ENCODE measurements at regions not wholly inside any gene's neighbourhood (a gene's known extent, or its start where the extent isn't known, plus 50 kb on each side); places are given as distances from the start of the nearest gene placed in this dataset.

DNA sequence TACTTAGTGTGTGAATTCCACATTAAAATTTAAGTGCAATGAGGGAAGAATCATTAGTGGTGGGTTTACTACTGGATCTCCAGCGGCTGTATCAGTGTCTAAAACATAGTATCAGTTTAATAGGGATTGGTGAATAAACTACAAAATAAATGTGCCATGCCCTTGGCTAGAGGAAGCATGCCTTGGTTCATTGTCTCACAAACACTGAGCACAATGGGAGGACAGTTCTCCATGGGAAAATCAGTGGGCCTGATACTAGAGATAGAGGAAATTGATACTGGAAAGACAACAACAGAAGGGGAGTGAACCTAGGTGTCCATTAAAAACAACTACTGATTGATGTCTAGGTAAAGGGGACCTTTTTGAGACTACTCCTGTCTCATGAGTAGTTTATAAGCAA is 971.6 kb downstream of the SUCLG1 start:
- H3K36me3 ChIP-seq (ENCODE audit: insufficient read depth, low read length): no peaks in the 10 kb centered on the region
- DNase-seq: no peak
- no peaks in the 10 kb centered on the region for H3K4me1 ChIP-seq (ENCODE audit: insufficient read depth, low read length)
- no peak for ATAC-seq (ENCODE audit: insufficient read depth, low read depth)
- TF ChIP-seq, protein P1, sequence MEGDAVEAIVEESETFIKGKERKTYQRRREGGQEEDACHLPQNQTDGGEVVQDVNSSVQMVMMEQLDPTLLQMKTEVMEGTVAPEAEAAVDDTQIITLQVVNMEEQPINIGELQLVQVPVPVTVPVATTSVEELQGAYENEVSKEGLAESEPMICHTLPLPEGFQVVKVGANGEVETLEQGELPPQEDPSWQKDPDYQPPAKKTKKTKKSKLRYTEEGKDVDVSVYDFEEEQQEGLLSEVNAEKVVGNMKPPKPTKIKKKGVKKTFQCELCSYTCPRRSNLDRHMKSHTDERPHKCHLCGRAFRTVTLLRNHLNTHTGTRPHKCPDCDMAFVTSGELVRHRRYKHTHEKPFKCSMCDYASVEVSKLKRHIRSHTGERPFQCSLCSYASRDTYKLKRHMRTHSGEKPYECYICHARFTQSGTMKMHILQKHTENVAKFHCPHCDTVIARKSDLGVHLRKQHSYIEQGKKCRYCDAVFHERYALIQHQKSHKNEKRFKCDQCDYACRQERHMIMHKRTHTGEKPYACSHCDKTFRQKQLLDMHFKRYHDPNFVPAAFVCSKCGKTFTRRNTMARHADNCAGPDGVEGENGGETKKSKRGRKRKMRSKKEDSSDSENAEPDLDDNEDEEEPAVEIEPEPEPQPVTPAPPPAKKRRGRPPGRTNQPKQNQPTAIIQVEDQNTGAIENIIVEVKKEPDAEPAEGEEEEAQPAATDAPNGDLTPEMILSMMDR (IDR thresholded peaks at IDR 0.05; ENCODE audit: borderline replicate concordance, extremely low read depth, low read length, poor library complexity, severe bottlenecking): no peak
- TF ChIP-seq EZH2 (IDR thresholded peaks at IDR 0.05; ENCODE audit: borderline replicate concordance, low read depth, low read length, severe bottlenecking): no peak
- no peak overlapping the region for H2AFZ ChIP-seq (ENCODE audit: low read depth, low read length)
- no peak overlapping the region for H3K4me2 ChIP-seq (ENCODE audit: insufficient read depth, low read length)
- no peaks in the 10 kb centered on the region for H3K27me3 ChIP-seq (ENCODE audit: insufficient read depth, low read length, poor library complexity)
- H3K9me3 ChIP-seq (ENCODE audit: insufficient read depth, low read length, severe bottlenecking): no peaks in the 10 kb centered on the region
- H3K9ac ChIP-seq (ENCODE audit: low read depth, low read length): no peak overlapping the region
- no peaks in the 10 kb centered on the region for H3K79me2 ChIP-seq (ENCODE audit: insufficient read depth, low read length)
- H3K27ac ChIP-seq (ENCODE audit: low read length): no peak overlapping the region
- no peak overlapping the region for H3K4me3 ChIP-seq (ENCODE audit: low read depth in 1 of 2, low read length in 2 of 2)
- no peaks in the 10 kb centered on the region for H4K20me1 ChIP-seq (ENCODE audit: insufficient read depth, low read length)

DNA sequence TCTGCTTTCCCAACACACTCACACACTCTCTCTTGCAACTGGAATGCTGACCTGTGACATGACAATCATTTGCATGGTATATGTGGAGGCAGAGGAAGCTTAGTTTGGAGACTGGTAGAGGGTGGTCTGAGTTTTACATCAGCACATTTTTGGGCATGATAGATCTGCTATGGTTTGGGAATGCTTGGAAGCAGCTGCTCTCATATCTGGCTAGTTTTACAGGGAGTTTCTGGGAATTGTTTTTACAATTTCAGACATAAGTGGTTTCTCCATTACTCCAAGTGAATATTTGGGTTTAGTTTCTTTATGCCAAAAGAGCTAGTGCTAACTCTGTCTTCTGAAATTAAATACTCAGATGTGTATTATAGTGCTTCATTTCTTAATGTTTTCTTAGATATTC is 977.6 kb downstream of the SUCLG1 start:
- no peaks in the 10 kb centered on the region for H3K36me3 ChIP-seq (ENCODE audit: insufficient read depth, low read length)
- H3K9me3 ChIP-seq (ENCODE audit: insufficient read depth, low read length, severe bottlenecking): no peaks in the 10 kb centered on the region
- DNase-seq: no peak
- TF ChIP-seq, protein P1 (IDR thresholded peaks at IDR 0.05; ENCODE audit: borderline replicate concordance, extremely low read depth, low read length, poor library complexity, severe bottlenecking): no peak
- no peak for TF ChIP-seq EZH2 (IDR thresholded peaks at IDR 0.05; ENCODE audit: borderline replicate concordance, low read depth, low read length, severe bottlenecking)
- no peak for ATAC-seq (ENCODE audit: insufficient read depth, low read depth)
- no peak overlapping the region for H3K4me3 ChIP-seq (ENCODE audit: low read depth in 1 of 2, low read length in 2 of 2)
- H4K20me1 ChIP-seq (ENCODE audit: insufficient read depth, low read length): no peaks in the 10 kb centered on the region
- H3K27me3 ChIP-seq (ENCODE audit: insufficient read depth, low read length, poor library complexity): no peaks in the 10 kb centered on the region
- H3K9ac ChIP-seq (ENCODE audit: low read depth, low read length): no peak overlapping the region
- H2AFZ ChIP-seq (ENCODE audit: low read depth, low read length): no peak overlapping the region
- H3K4me1 ChIP-seq (ENCODE audit: insufficient read depth, low read length): no peaks in the 10 kb centered on the region
- no peak overlapping the region for H3K27ac ChIP-seq (ENCODE audit: low read length)
- no peak overlapping the region for H3K4me2 ChIP-seq (ENCODE audit: insufficient read depth, low read length)
- H3K79me2 ChIP-seq (ENCODE audit: insufficient read depth, low read length): no peaks in the 10 kb centered on the region

DNA sequence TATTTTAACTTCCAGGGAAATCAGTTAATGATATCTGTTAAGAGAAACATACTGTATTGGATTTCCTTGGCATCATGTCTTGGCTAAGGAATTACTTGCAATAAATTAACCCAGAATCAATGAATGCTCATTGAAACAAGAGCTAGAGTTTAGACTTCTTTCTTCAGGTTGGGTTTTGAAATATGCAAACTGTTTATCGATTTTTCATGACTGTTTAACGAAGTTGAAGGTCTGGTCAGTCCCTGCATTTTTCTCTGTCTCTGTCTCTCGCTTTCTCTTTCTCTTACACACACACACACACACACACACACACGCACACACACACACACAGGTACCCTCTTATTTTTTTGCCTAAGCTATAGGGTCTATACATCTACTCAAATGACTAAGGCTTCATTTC is 981.0 kb downstream of the SUCLG1 start:
- Histone ChIP-seq H3K27ac (ENCODE audit: low read length) (no peak overlapping the region), H3K4me1 (ENCODE audit: insufficient read depth, low read length) (no peaks in the 10 kb centered on the region), H3K4me2 (ENCODE audit: insufficient read depth, low read length) (no peak overlapping the region), H2AFZ (ENCODE audit: low read depth, low read length) (no peak overlapping the region), H3K36me3 (ENCODE audit: insufficient read depth, low read length) (no peaks in the 10 kb centered on the region), H3K27me3 (ENCODE audit: insufficient read depth, low read length, poor library complexity) (no peaks in the 10 kb centered on the region), H3K79me2 (ENCODE audit: insufficient read depth, low read length) (no peaks in the 10 kb centered on the region), H3K4me3 (ENCODE audit: low read depth in 1 of 2, low read length in 2 of 2) (no peak overlapping the region), H3K9me3 (ENCODE audit: insufficient read depth, low read length, severe bottlenecking) (no peaks in the 10 kb centered on the region), H3K9ac (ENCODE audit: low read depth, low read length) (no peak overlapping the region), H4K20me1 (ENCODE audit: insufficient read depth, low read length) (no peaks in the 10 kb centered on the region)
- TF ChIP-seq, protein P1 (IDR thresholded peaks at IDR 0.05; ENCODE audit: borderline replicate concordance, extremely low read depth, low read length, poor library complexity, severe bottlenecking): no peak
- TF ChIP-seq EZH2 (IDR thresholded peaks at IDR 0.05; ENCODE audit: borderline replicate concordance, low read depth, low read length, severe bottlenecking): no peak
- no peak for DNase-seq
- no peak for ATAC-seq (ENCODE audit: insufficient read depth, low read depth)

DNA sequence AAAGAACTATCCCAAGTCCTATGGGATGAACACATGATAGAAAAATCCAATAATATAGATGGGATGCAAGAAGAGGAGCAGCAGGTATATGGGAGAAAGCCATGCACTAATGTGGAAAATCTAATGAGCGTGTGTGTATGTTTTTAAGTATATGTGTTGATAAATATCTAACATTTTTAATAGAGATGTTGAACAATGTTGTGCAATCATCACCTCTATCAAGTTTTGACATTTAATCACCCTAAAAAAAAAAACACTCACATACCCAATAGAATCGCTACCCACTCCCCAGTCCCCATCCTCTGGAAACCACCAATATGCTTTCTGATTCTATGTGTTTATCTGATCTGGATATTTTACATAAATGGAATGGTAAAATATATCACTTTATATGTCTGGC is 983.7 kb downstream of the SUCLG1 start:
- no peak overlapping the region for H3K27ac ChIP-seq (ENCODE audit: low read length)
- ATAC-seq (ENCODE audit: insufficient read depth, low read depth): no peak
- no peaks in the 10 kb centered on the region for H3K4me1 ChIP-seq (ENCODE audit: insufficient read depth, low read length)
- H3K4me2 ChIP-seq (ENCODE audit: insufficient read depth, low read length): no peak overlapping the region
- H3K79me2 ChIP-seq (ENCODE audit: insufficient read depth, low read length): no peaks in the 10 kb centered on the region
- H2AFZ ChIP-seq (ENCODE audit: low read depth, low read length): no peak overlapping the region
- no peak overlapping the region for H3K9ac ChIP-seq (ENCODE audit: low read depth, low read length)
- no peaks in the 10 kb centered on the region for H3K36me3 ChIP-seq (ENCODE audit: insufficient read depth, low read length)
- no peak for DNase-seq
- no peaks in the 10 kb centered on the region for H3K9me3 ChIP-seq (ENCODE audit: insufficient read depth, low read length, severe bottlenecking)
- no peak overlapping the region for H3K4me3 ChIP-seq (ENCODE audit: low read depth in 1 of 2, low read length in 2 of 2)
- no peaks in the 10 kb centered on the region for H4K20me1 ChIP-seq (ENCODE audit: insufficient read depth, low read length)
- H3K27me3 ChIP-seq (ENCODE audit: insufficient read depth, low read length, poor library complexity): no peaks in the 10 kb centered on the region
- TF ChIP-seq EZH2 (IDR thresholded peaks at IDR 0.05; ENCODE audit: borderline replicate concordance, low read depth, low read length, severe bottlenecking): no peak
- TF ChIP-seq, protein P1 (IDR thresholded peaks at IDR 0.05; ENCODE audit: borderline replicate concordance, extremely low read depth, low read length, poor library complexity, severe bottlenecking): no peak
